ENCODE measurements at regions not wholly inside any gene's neighbourhood (a gene's known extent, or its start where the extent isn't known, plus 50 kb on each side); places are given as distances from the start of the nearest gene placed in this dataset.

- Histone ChIP-seq H3K4me1 (no peaks in the 10 kb centered on the region), H3K4me3 (no peak overlapping the region), H3K9me3 (no peaks in the 10 kb centered on the region), H3K27me3 (no peaks in the 10 kb centered on the region), H3K27ac (no peak overlapping the region), H3K36me3 (no peaks in the 10 kb centered on the region)
- in situ Hi-C loops (cut with MboI; ENCODE audit: low pct_ligation_motif_present in 1 of 4, low pct_unique_long_range_greater_than_20kb in 1 of 4, low sequenced_read_pairs in 3 of 4) (no loop called here), intact Hi-C loops (cut with DNase I; ENCODE audit: low total_unique reads) (no loop called here)
- no peak for DNase-seq
- TF ChIP-seq POLR2AphosphoS5 (IDR thresholded peaks at IDR 0.05), result no peak
- no peak for TF ChIP-seq EP300 (IDR thresholded peaks at IDR 0.05; ENCODE audit: low read depth)
- TF ChIP-seq, protein P1, sequence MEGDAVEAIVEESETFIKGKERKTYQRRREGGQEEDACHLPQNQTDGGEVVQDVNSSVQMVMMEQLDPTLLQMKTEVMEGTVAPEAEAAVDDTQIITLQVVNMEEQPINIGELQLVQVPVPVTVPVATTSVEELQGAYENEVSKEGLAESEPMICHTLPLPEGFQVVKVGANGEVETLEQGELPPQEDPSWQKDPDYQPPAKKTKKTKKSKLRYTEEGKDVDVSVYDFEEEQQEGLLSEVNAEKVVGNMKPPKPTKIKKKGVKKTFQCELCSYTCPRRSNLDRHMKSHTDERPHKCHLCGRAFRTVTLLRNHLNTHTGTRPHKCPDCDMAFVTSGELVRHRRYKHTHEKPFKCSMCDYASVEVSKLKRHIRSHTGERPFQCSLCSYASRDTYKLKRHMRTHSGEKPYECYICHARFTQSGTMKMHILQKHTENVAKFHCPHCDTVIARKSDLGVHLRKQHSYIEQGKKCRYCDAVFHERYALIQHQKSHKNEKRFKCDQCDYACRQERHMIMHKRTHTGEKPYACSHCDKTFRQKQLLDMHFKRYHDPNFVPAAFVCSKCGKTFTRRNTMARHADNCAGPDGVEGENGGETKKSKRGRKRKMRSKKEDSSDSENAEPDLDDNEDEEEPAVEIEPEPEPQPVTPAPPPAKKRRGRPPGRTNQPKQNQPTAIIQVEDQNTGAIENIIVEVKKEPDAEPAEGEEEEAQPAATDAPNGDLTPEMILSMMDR (IDR thresholded peaks at IDR 0.05), result no peak
- no peak for TF ChIP-seq POLR2A (IDR thresholded peaks at IDR 0.05)
- WGBS, 2 donors (ENCODE audit: low coverage in 1 of 2), result 53 to 57% methylated on average over 2 of the region's 2 CpGs
Observed at GRCh38 chr10:47109906-47110305, 190.1 kb upstream of the GDF10 start.

GRCh38 chr10:47111329-47111862, 188.6 kb upstream of the GDF10 start:
- Histone ChIP-seq H3K4me1 (no peaks in the 10 kb centered on the region), H3K4me3 (no peak overlapping the region), H3K27me3 (no peaks in the 10 kb centered on the region), H3K36me3 (no peaks in the 10 kb centered on the region), H3K9me3 (no peaks in the 10 kb centered on the region), H3K27ac (no peak overlapping the region)
- TF ChIP-seq POLR2A (IDR thresholded peaks at IDR 0.05), result no peak
- TF ChIP-seq, protein P1 (IDR thresholded peaks at IDR 0.05), result no peak
- no peak for TF ChIP-seq POLR2AphosphoS5 (IDR thresholded peaks at IDR 0.05)
- TF ChIP-seq EP300 (IDR thresholded peaks at IDR 0.05; ENCODE audit: low read depth), result no peak
- WGBS, 2 donors (ENCODE audit: low coverage in 1 of 2), result 80 to 86% methylated on average over 1 to 5 of the region's 5 CpGs
- intact Hi-C loops (cut with DNase I; ENCODE audit: low total_unique reads), result no loop called here
- no peak for DNase-seq
- in situ Hi-C loops (cut with MboI; ENCODE audit: low pct_ligation_motif_present in 1 of 4, low pct_unique_long_range_greater_than_20kb in 1 of 4, low sequenced_read_pairs in 3 of 4), result no loop called here

DNA sequence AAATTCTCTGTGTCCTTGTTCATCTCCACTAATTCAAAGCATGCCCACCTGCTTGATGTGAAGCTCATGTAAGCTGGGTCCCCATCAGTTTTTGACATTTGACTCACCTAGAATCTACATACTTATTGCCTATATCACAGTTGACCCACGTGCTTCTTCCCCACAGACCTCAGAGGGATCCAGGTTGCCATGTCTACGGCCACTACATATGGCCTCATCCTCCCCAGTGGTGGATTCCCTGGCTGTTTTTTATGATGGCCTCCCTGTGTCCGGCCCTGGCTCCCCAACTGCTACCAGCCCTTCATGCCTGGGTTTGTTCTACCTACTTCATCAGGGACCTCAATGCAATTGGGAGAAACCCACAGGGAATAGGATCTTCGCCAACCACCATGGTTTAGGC, 187.4 kb upstream of the GDF10 start:
- in situ Hi-C loops (cut with MboI; ENCODE audit: low pct_ligation_motif_present in 1 of 4, low pct_unique_long_range_greater_than_20kb in 1 of 4, low sequenced_read_pairs in 3 of 4) (no loop called here), intact Hi-C loops (cut with DNase I; ENCODE audit: low total_unique reads) (no loop called here)
- H3K9me3 ChIP-seq, result no peaks in the 10 kb centered on the region
- no peaks in the 10 kb centered on the region for H3K4me1 ChIP-seq
- no peaks in the 10 kb centered on the region for H3K36me3 ChIP-seq
- 81% methylated on average over 4 of the region's 4 CpGs; no CpG with 5 or more reads in 1 of the 2 donors for WGBS, 2 donors (ENCODE audit: low coverage in 1 of 2)
- DNase-seq, result no peak
- TF ChIP-seq, protein P1 (IDR thresholded peaks at IDR 0.05), result no peak
- TF ChIP-seq POLR2AphosphoS5 (IDR thresholded peaks at IDR 0.05) (no peak), POLR2A (IDR thresholded peaks at IDR 0.05) (no peak), EP300 (IDR thresholded peaks at IDR 0.05; ENCODE audit: low read depth) (no peak)
- H3K27ac ChIP-seq, result no peak overlapping the region
- H3K4me3 ChIP-seq, result no peak overlapping the region
- H3K27me3 ChIP-seq, result no peaks in the 10 kb centered on the region

DNA sequence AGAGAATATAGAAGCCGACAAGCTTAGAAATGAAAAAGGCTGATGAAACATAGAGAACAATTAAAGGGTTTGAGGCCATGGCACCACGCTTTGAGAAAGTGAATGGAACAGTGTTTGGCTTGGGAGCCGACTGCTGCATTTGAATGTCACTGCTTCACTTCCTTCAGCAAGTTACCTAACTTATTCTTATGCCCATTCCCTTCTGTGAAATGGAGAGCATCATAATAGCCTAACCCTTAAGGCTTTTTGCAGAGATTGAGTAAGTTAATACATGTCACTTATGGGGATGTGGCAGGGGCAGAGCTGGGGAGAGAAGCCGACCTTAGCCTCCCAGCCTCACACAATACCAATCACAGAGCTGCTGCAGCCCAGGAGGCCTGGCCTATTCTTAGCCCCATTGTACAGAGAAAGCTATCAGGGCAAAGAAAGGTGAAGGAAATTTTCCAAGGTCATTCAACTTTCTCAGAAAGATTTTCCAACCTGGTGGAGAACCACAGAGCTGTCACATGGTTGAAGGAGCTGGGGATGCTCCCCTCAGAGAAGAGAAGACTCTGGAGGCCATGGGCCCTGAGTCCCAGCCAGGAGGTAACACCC, 186.0 kb upstream of the GDF10 start:
- no peak overlapping the region for H3K4me3 ChIP-seq
- intact Hi-C loops (cut with DNase I; ENCODE audit: low total_unique reads), result no loop called here
- H3K27me3 ChIP-seq, result no peaks in the 10 kb centered on the region
- no peak for TF ChIP-seq EP300 (IDR thresholded peaks at IDR 0.05; ENCODE audit: low read depth)
- H3K36me3 ChIP-seq, result no peaks in the 10 kb centered on the region
- DNase-seq, result no peak
- WGBS, 2 donors (ENCODE audit: low coverage in 1 of 2), result 84 to 90% methylated on average over 3 to 4 of the region's 4 CpGs
- no peak overlapping the region for H3K27ac ChIP-seq
- no peaks in the 10 kb centered on the region for H3K9me3 ChIP-seq
- H3K4me1 ChIP-seq, result no peaks in the 10 kb centered on the region
- in situ Hi-C loops (cut with MboI; ENCODE audit: low pct_ligation_motif_present in 1 of 4, low pct_unique_long_range_greater_than_20kb in 1 of 4, low sequenced_read_pairs in 3 of 4), result no loop called here
